ENCODE measurements at regions not wholly inside any gene's neighbourhood (a gene's known extent, or its start where the extent isn't known, plus 50 kb on each side); places are given as distances from the start of the nearest gene placed in this dataset.

- no peak for DNase-seq (ENCODE audit: low read depth)
- no peak for TF ChIP-seq CTCF (conservative IDR thresholded peaks at IDR 0.05; ENCODE audit: low read depth, low read length)
- H3K4me3 ChIP-seq (ENCODE audit: low read depth, low read length), result no peak overlapping the region
Measured at GRCh38 chr10:43891241-43891640, 242.6 kb upstream of the ZNF32 start.

- no peak for TF ChIP-seq CTCF (conservative IDR thresholded peaks at IDR 0.05; ENCODE audit: low read depth, low read length)
- no peak overlapping the region for H3K4me3 ChIP-seq (ENCODE audit: low read depth, low read length)
- DNase-seq (ENCODE audit: low read depth), result peak; percentile 74
Measured at GRCh38 chr10:43890124-43890523, 241.4 kb upstream of the ZNF32 start.

GRCh38 chr10:43888586-43888985, 239.9 kb upstream of the ZNF32 start:
- no peak overlapping the region for H3K4me3 ChIP-seq (ENCODE audit: low read depth, low read length)
- no peak for TF ChIP-seq CTCF (conservative IDR thresholded peaks at IDR 0.05; ENCODE audit: low read depth, low read length)
- peak; percentile 91 for DNase-seq (ENCODE audit: low read depth)

- no peak for DNase-seq (ENCODE audit: low read depth)
- TF ChIP-seq CTCF (conservative IDR thresholded peaks at IDR 0.05; ENCODE audit: low read depth, low read length), result no peak
- no peak overlapping the region for H3K4me3 ChIP-seq (ENCODE audit: low read depth, low read length)
Measured at GRCh38 chr10:43885842-43886241, 237.2 kb upstream of the ZNF32 start.

- TF ChIP-seq CTCF (conservative IDR thresholded peaks at IDR 0.05; ENCODE audit: low read depth, low read length), result no peak
- no peak for DNase-seq (ENCODE audit: low read depth)
- H3K4me3 ChIP-seq (ENCODE audit: low read depth, low read length), result no peak overlapping the region
Measured at GRCh38 chr10:43885252-43885651, 236.6 kb upstream of the ZNF32 start.

- DNase-seq (ENCODE audit: low read depth), result no peak
- no peak for TF ChIP-seq CTCF (conservative IDR thresholded peaks at IDR 0.05; ENCODE audit: low read depth, low read length)
- H3K4me3 ChIP-seq (ENCODE audit: low read depth, low read length), result no peak overlapping the region
Measured at GRCh38 chr10:43884501-43885105, 235.9 kb upstream of the ZNF32 start.

GRCh38 chr10:43882711-43883110, 234.0 kb upstream of the ZNF32 start:
- TF ChIP-seq CTCF (conservative IDR thresholded peaks at IDR 0.05; ENCODE audit: low read depth, low read length), result no peak
- no peak overlapping the region for H3K4me3 ChIP-seq (ENCODE audit: low read depth, low read length)
- no peak for DNase-seq (ENCODE audit: low read depth)

All from choroid plexus epithelial cell (primary cell).